Liver (tissue), 7 donors: ENCODE measurements at regions not wholly inside any gene's neighbourhood (a gene's known extent, or its start where the extent isn't known, plus 50 kb on each side); places are given as distances from the start of the nearest gene placed in this dataset.

Experiments used
- DNase-seq: peaks from one replicate; pipeline ENCODE4 v3.0.0-alpha.2; 2017; ENCODE audit warnings: low spot score
- H3K27ac ChIP-seq, 2 donors: one replicate each; pipeline ENCODE4 v1.7.0; 2013; ENCODE audit warnings: inconsistent platforms in 2 of 2, low read length in 2 of 2, control low read depth in 1 of 2, low read depth in 1 of 2, mild to moderate bottlenecking in 1 of 2
- H3K27me3 ChIP-seq, 4 donors: one replicate each; pipeline versions ENCODE4 v1.6.1 to v1.7.0; 2013; ENCODE audit warnings: low read length in 3 of 4, inconsistent platforms in 1 of 4, mild to moderate bottlenecking in 1 of 4, moderate library complexity in 1 of 4; ENCODE audit not compliant: control insufficient read depth in 4 of 4, insufficient read depth in 4 of 4
- H3K36me3 ChIP-seq, 4 donors: one replicate each; pipeline versions ENCODE4 v1.6.1 to v1.7.0; 2013; ENCODE audit warnings: low read length in 3 of 4, mild to moderate bottlenecking in 3 of 4, low read depth in 1 of 4, moderate library complexity in 1 of 4; ENCODE audit not compliant: control insufficient read depth in 4 of 4, insufficient read depth in 3 of 4
- H3K4me1 ChIP-seq, 4 donors: one replicate each; pipeline versions ENCODE4 v1.6.1 to v1.7.0; 2013; ENCODE audit warnings: low read length in 3 of 4, mild to moderate bottlenecking in 3 of 4, moderate library complexity in 1 of 4; ENCODE audit not compliant: control insufficient read depth in 4 of 4, insufficient read depth in 4 of 4
- H3K4me3 ChIP-seq, 3 donors: one replicate each; pipeline versions ENCODE4 v1.6.1 to v1.7.0; 2013; ENCODE audit warnings: low read length in 3 of 3, control low read depth in 1 of 3, low read depth in 1 of 3, mild to moderate bottlenecking in 1 of 3
- H3K9ac ChIP-seq, 2 donors: one replicate each; pipeline ENCODE4 v1.7.0; 2013; ENCODE audit warnings: low read length in 2 of 2, mild to moderate bottlenecking in 2 of 2, moderate library complexity in 2 of 2, control low read depth in 1 of 2, low read depth in 1 of 2
- H3K9me3 ChIP-seq, 4 donors: one replicate each; pipeline versions ENCODE4 v1.6.1 to v1.7.0; 2013; ENCODE audit warnings: low read length in 3 of 4; ENCODE audit not compliant: control insufficient read depth in 4 of 4
- EGR1 ChIP-seq, 2 donors: IDR thresholded peaks; 2 replicates each; pipeline ENCODE4 v1.6.1; 2016 to 2018; ENCODE audit warnings: antibody characterized with exemption in 2 of 2, low read depth in 2 of 2
- FOXA1 ChIP-seq: IDR thresholded peaks from 2 replicates; pipeline ENCODE4 v1.6.1; 2016; ENCODE audit warnings: antibody characterized with exemption
- FOXA2 ChIP-seq: IDR thresholded peaks from 2 replicates; pipeline ENCODE4 v1.6.1; 2016; ENCODE audit warnings: antibody characterized with exemption
- GABPA ChIP-seq, 2 donors: IDR thresholded peaks in 1 of 2; conservative IDR thresholded peaks in 1 of 2; 2 replicates each; pipeline ENCODE4 v1.6.1; 2016; ENCODE audit warnings: antibody characterized with exemption in 2 of 2, mild to moderate bottlenecking in 1 of 2, moderate library complexity in 1 of 2
- HNF4A ChIP-seq, 2 donors: conservative IDR thresholded peaks; 2 replicates each; pipeline ENCODE4 v1.6.1; 2016; ENCODE audit warnings: antibody characterized with exemption in 2 of 2, mild to moderate bottlenecking in 2 of 2
- JUND ChIP-seq, 2 donors: IDR thresholded peaks; 2 replicates each; pipeline ENCODE4 v1.6.1; 2016; ENCODE audit warnings: antibody characterized with exemption in 2 of 2
- NR2F2 ChIP-seq: IDR thresholded peaks from 2 replicates; pipeline ENCODE4 v1.6.1; 2016; ENCODE audit warnings: antibody characterized with exemption
- RAD21 ChIP-seq, 2 donors: IDR thresholded peaks; 2 replicates each; pipeline ENCODE4 v1.6.1; 2016; ENCODE audit warnings: antibody characterized with exemption in 2 of 2, mild to moderate bottlenecking in 2 of 2
- RXRA ChIP-seq, 2 donors: IDR thresholded peaks; 2 replicates each; pipeline ENCODE4 v1.6.1; 2017 to 2018; ENCODE audit warnings: antibody characterized with exemption in 2 of 2, mild to moderate bottlenecking in 1 of 2
- SP1 ChIP-seq: IDR thresholded peaks from 2 replicates; pipeline ENCODE4 v1.6.1; 2018; ENCODE audit warnings: antibody characterized with exemption, mild to moderate bottlenecking
- WGBS: extraction: QIAGEN DNeasy Blood & Tissue Kit; methylation state at CpG from one replicate; pipeline ENCODE4 v1.1.7; 2013; 5-methylcytosine and 5-hydroxymethylcytosine counted together
- TF ChIP-seq, protein P1 (sequence below): IDR thresholded peaks from 2 replicates; pipeline ENCODE4 v1.6.1; 2016; ENCODE audit warnings: antibody characterized with exemption, mild to moderate bottlenecking
- TF ChIP-seq, protein P2 (sequence below): IDR thresholded peaks from 2 replicates; pipeline ENCODE4 v1.6.1; 2016; ENCODE audit warnings: antibody characterized with exemption
- TF ChIP-seq, protein P3 (sequence below): IDR thresholded peaks from 2 replicates; pipeline ENCODE4 v1.6.1; 2016; ENCODE audit warnings: antibody characterized with exemption
- TF ChIP-seq, protein P4 (sequence below): IDR thresholded peaks from 2 replicates; pipeline ENCODE4 v1.6.1; 2016; ENCODE audit warnings: antibody characterized with exemption
- donor health status: healthy.
- donor health status: healthy.
- donor health status: healthy.
- donor health status: healthy.

DNA sequence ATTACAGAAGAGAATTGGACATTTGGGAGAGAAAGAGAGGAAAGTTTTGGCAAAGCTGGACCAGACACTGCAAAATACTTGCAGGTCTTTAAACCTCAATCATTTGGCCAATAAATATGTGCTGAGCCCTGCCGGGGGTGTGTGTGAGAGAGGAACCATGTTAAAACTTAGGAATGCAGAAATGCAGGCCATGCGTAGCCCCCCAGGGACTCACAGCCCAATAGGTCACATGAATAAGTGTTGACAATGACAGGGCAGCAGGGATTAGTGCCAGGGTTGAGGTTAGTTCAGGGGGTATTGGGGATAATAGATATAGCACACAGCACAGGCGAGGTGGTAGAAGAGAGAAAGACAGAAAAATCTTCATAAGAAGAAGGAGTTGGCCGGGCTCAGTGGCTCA is 113.3 kb upstream of the ADAMTS18 start (continued):
- TF ChIP-seq FOXA2, result no peak

DNA sequence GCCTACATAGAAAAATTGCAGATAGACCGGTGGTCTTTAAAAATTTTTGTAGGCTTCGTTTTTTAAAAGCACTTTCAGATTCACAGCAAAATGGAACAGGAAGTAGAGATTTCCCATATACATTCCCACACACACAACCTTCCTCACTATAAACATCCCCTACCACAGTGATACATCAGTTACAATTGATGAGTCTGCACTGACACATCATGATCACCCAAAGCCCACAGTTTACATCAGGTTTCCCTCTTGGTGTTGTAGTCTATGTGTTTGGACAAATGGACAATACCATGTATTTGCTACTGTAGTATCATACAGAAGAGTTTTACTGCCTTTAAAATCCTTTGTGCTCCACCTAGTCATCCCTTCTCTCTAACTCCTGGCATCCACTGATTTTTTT is 113.9 kb upstream of the ADAMTS18 start:
- H3K36me3 ChIP-seq, result no peaks in the 10 kb centered on the region
- H3K4me3 ChIP-seq, result no peak overlapping the region
- no peak for DNase-seq
- WGBS, result 70% methylated on average over 2 of the region's 2 CpGs
- H3K4me1 ChIP-seq, result no peaks in the 10 kb centered on the region
- no peak overlapping the region for H3K9ac ChIP-seq
- H3K9me3 ChIP-seq, result no peaks in the 10 kb centered on the region
- H3K27me3 ChIP-seq, result peaks cover 0 to 2% (median under 1%) of the 10 kb centered on the region in 4 donors
- TF ChIP-seq, protein P1, sequence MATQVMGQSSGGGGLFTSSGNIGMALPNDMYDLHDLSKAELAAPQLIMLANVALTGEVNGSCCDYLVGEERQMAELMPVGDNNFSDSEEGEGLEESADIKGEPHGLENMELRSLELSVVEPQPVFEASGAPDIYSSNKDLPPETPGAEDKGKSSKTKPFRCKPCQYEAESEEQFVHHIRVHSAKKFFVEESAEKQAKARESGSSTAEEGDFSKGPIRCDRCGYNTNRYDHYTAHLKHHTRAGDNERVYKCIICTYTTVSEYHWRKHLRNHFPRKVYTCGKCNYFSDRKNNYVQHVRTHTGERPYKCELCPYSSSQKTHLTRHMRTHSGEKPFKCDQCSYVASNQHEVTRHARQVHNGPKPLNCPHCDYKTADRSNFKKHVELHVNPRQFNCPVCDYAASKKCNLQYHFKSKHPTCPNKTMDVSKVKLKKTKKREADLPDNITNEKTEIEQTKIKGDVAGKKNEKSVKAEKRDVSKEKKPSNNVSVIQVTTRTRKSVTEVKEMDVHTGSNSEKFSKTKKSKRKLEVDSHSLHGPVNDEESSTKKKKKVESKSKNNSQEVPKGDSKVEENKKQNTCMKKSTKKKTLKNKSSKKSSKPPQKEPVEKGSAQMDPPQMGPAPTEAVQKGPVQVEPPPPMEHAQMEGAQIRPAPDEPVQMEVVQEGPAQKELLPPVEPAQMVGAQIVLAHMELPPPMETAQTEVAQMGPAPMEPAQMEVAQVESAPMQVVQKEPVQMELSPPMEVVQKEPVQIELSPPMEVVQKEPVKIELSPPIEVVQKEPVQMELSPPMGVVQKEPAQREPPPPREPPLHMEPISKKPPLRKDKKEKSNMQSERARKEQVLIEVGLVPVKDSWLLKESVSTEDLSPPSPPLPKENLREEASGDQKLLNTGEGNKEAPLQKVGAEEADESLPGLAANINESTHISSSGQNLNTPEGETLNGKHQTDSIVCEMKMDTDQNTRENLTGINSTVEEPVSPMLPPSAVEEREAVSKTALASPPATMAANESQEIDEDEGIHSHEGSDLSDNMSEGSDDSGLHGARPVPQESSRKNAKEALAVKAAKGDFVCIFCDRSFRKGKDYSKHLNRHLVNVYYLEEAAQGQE, result no peak
- TF ChIP-seq RXRA (IDR thresholded peaks at IDR 0.05) (no peak), NR2F2 (no peak), RAD21 (IDR thresholded peaks at IDR 0.05) (no peak), GABPA (IDR thresholded peaks at IDR 0.05 in 1 of 2, conservative IDR thresholded peaks at IDR 0.05 in 1 of 2) (no peak), EGR1 (IDR thresholded peaks at IDR 0.05; ENCODE audit: low read depth in 2 of 2) (no peak)
- no peak overlapping the region for H3K27ac ChIP-seq

DNA sequence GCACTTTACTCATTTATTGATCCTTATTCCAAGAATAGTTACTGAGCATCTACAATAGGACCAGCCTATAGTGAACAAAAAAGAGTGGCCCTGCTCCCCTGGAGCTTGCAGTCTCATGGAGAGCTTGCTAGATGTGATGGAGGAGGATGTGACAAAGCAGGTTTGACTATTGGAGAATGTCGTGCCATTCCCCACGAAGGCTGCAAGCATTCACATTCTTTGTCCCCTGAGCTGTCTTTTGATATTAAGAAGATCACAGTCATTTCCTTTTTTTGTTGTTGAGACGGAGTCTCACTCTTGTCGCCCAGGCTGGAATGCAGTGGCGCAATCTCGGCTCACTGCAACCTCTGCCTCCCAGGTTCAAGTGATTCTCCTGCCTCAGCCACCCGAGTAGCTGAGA is 115.0 kb upstream of the ADAMTS18 start:
- Histone ChIP-seq H3K9me3 (no peaks in the 10 kb centered on the region), H3K9ac (no peak overlapping the region), H3K27me3 (peaks cover 0 to 2% (median under 1%) of the 10 kb centered on the region in 4 donors), H3K27ac (no peak overlapping the region), H3K36me3 (no peaks in the 10 kb centered on the region), H3K4me1 (no peaks in the 10 kb centered on the region), H3K4me3 (no peak overlapping the region)
- no peak for TF ChIP-seq HNF4A (conservative IDR thresholded peaks at IDR 0.05)
- 72% methylated on average over 7 of the region's 7 CpGs for WGBS
- DNase-seq, result no peak

DNA sequence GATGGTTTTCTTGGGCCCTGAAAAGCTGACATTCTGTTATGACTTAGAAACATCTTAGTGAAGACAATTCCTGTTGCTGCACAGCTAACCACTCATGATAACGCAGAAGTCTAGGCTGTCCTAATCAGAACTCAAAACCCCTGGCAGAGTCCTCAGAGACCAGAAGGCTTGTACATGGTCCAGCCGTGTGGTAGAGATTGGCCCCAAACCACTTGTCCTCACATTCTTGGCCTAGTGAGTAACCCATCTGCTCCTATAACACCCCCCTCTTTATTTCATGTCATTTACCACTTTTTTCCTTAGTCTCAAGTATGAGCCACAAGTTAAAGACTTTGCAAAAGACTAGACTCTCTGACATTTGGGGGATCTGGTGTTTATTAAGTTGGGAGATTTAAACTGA is 116.5 kb upstream of the ADAMTS18 start:
- WGBS, result 86% methylated on average over 2 of the region's 2 CpGs
- Histone ChIP-seq H3K9me3 (no peaks in the 10 kb centered on the region), H3K4me1 (no peaks in the 10 kb centered on the region), H3K36me3 (no peaks in the 10 kb centered on the region), H3K4me3 (no peak overlapping the region), H3K9ac (no peak overlapping the region), H3K27me3 (peaks cover 0 to 4% (median 0%) of the 10 kb centered on the region in 4 donors), H3K27ac (no peak overlapping the region)
- no peak for DNase-seq
- no peak for TF ChIP-seq NR2F2
- no peak for TF ChIP-seq RAD21 (IDR thresholded peaks at IDR 0.05)
- TF ChIP-seq SP1, result no peak
- TF ChIP-seq JUND (IDR thresholded peaks at IDR 0.05), result no peak
- TF ChIP-seq, protein P2, sequence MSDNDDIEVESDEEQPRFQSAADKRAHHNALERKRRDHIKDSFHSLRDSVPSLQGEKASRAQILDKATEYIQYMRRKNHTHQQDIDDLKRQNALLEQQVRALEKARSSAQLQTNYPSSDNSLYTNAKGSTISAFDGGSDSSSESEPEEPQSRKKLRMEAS, result no peak
- TF ChIP-seq HNF4A (conservative IDR thresholded peaks at IDR 0.05), result no peak
- TF ChIP-seq, protein P3, sequence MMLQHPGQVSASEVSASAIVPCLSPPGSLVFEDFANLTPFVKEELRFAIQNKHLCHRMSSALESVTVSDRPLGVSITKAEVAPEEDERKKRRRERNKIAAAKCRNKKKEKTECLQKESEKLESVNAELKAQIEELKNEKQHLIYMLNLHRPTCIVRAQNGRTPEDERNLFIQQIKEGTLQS, result no peak
- TF ChIP-seq FOXA1, result no peak
- no peak for TF ChIP-seq FOXA2
- TF ChIP-seq, protein P4, sequence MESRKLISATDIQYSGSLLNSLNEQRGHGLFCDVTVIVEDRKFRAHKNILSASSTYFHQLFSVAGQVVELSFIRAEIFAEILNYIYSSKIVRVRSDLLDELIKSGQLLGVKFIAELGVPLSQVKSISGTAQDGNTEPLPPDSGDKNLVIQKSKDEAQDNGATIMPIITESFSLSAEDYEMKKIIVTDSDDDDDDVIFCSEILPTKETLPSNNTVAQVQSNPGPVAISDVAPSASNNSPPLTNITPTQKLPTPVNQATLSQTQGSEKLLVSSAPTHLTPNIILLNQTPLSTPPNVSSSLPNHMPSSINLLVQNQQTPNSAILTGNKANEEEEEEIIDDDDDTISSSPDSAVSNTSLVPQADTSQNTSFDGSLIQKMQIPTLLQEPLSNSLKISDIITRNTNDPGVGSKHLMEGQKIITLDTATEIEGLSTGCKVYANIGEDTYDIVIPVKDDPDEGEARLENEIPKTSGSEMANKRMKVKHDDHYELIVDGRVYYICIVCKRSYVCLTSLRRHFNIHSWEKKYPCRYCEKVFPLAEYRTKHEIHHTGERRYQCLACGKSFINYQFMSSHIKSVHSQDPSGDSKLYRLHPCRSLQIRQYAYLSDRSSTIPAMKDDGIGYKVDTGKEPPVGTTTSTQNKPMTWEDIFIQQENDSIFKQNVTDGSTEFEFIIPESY, result no peak
